ENCODE measurements at regions not wholly inside any gene's neighbourhood (a gene's known extent, or its start where the extent isn't known, plus 50 kb on each side); places are given as distances from the start of the nearest gene placed in this dataset.
A peak's percentile ranks its signal among the peaks of the same experiment; 100 is the strongest.

DNA sequence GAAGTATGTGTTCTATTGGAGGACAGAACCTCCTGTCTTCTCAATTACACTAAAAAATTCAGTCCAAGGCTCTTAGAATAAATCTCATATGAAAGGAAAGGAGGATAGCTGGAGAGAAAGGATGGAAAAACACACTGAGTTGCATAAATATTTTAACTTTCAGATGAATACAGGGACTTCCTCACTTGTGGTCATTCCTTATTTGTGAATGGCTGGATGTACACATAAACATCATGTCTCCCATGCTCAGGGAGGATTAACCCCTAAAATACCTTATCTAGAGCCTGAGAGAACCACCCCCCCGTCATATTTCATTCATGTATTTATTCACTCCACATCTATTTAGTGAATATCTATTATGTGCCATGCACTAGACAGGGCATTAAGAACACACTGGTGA, 217.6 kb upstream of the CITED2 start:
- no peak for DNase-seq (ENCODE audit: low read depth, low spot score)

DNA sequence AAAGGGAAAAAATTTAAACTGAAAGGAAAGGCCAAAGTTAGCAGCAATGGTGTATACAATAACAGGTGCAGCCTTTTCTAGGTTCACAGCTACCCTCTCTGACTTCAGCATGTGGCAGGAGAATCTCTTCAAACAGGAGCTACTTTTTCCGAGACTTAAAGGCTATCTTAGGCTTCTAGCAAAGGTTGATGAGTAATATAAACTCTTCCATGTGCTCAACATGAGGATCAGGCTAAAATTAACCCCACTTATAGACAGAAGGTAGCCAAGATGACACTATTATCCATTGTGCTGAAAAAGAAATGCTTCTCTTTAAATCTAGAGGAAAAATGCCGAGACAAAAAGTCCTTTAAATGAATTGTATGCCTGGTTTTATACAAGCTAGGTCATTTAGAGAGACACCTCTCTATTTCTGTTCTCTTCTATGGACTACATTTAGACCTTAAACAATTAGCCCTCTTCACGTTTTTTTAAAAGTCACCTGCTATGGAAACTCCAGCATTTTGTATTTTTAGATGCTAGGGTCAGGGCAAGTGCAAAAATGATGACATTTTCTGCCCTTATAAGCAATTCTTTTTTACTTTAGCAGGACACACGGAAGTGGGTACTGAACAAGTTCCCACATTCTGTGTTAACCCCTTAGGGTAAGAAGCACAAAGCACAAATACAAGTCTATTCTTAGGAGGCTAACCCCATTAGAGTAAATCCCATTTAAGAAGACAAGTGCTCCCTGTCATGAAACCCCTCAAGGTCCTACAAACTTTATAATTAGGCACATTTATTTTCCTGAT, 216.8 kb upstream of the CITED2 start:
- DNase-seq (ENCODE audit: low read depth, low spot score) = no peak

DNA sequence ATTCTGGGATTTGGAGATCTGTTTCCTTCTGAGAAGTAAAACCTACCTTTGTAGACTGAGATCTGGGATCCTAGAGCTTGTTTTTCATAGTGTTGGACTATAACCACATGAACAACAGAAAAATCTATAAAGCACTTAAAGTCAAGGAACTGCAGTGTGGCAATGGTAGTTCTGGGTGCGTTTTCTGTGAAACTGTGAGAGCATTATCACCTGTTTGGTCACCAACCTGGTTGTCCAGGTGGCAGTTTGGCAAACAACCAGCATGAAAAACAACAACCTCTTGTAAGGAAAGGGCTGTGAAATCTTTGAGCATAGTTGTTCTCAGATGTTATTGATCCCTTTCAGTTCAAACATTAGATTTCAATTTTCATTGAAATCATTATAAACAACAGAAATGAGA, 215.8 kb upstream of the CITED2 start:
- no peak for DNase-seq (ENCODE audit: low read depth, low spot score)

DNA sequence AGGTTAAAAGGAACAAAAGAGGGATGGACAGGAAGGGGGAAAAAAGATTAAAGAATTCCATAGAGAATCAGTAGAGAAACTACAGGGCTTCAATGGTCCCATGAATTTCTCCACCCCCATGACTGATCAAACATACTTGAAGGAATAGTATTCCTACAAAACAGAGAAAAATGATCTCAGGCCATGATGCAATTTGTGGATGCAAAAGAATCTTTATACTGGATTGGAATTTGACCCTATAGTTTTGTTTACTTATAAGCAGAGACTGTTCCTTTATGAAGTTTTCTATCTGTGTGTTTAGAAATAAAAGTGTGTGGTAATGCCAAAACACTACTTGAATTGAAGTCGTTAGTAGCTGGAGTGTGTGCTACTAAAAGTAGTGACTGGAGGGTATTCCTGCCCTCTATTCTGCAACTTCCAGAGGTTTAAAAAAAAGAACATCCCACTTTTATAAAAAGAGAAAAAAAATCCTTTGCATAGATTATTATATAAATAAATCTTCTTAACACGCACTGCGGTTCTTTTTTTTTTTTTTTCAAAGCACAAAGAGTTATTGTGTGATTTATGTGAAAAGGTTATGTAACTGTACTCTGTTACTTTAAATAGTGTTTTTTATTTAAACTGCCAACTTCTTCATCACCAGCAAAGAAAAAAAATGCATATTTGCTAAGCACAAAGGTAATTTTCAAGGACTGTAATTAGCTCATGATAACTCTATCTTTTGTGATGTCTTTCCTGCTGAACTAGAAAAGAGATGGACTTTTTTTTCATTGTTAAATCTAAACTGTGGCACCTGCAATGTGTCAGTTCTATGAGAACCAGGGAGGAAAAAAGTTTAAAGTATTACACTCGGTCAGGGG, 214.5 kb upstream of the CITED2 start:
- DNase-seq (ENCODE audit: low read depth, low spot score) = no peak

DNA sequence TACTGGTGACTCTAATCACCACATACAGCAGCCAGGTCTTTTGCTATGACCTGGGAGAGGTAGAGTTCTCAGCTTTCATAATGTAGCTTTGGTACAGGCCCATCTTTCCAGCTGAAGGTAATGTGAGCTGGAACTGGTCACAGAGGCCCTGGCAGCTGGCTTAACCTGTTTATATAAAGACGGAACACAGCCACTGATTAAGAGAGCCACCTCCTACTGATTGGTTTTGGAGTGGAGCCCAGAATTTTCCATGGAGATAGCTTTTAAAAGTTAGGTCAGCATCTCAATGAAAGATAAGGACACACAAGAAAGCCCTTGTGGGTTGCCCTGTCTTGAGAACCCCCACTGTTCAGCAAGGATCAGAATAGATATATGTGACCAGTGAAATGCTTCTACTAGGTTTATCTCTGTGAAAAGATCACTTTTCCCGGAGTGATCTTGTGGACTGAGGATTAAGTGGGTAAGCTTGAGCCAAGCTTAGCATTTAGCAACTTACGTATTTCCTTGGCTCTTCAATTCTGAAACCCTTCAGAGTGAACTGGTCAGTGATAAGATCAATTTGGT, 213.7 kb upstream of the CITED2 start:
- no peak for DNase-seq (ENCODE audit: low read depth, low spot score)

DNA sequence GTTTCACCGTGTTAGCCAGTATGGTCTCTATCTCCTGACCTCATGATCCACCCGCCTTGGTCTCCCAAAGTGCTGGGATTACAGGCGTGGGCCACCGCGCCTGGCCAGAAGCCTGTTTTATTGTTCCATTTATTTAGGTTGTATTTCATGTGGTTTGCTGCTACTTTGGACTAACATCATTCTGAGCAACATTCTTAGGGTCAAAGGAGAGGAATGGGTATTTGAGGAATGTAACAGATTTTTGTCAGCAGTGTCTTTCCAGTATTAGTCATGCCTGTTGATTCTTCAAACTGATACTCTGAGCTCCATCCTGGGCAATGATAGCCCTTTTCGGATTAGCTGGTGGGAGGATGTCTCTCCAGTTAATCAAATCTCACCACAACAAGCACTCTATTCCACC, 213.0 kb upstream of the CITED2 start:
- no peak for DNase-seq (ENCODE audit: low read depth, low spot score)

DNA sequence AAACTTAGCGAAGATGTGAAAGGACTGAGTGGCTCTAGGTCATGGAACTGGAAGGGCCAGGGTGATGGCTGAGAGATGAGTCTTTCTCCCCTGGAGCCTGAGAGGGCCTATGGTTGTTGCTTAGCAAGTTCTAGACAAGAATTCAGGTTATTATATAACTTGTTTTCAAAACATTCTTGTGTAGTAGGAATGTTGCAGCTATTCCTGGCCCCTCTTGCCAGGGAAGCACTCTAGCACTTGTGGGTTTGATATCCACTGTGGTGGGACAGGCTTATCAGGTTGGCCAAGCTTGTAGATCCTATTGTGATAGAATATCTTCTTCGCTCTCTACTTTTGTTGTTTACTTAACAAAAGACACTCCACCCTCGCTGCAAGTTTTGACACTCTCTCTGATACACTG, 211.8 kb upstream of the CITED2 start:
- DNase-seq (ENCODE audit: low read depth, low spot score) = no peak

DNA sequence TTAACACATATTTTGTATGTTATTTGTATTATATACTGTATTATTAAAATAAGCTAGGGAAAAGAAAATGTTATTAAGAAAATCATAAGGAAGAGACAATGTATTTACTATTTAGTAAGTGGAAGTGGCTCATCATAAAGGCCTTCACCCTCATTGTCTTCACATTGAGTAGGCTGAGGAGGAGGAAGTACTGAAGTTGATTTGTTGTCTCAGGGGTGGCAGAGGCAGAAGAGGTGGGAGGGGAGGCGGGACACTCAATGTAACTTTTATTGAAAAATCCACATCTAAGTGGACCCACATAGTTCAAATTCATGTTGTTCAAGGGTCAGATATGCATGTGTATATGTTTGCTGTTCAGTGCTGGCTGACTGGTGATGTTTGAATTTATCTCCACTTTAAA, 210.2 kb upstream of the CITED2 start:
- DNase-seq (ENCODE audit: low read depth, low spot score) = no peak

DNA sequence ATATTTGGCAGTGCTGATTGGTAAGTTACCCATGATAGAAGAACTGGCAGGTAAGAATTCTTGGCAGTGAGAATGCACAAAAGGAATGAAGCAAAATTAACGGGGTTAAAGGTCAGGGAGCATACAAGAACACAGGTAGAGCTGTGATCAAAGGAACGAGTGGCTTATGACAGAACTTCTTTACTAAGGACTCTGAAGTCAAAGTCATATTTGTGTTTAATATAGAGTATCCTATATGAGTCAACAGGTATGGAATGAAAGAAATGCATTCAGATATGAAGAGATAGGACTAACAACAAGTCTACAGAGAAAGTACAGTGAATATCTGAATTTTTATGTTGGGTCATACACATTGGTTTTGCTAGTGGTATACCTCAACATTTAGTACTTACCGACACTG, 209.0 kb upstream of the CITED2 start:
- DNase-seq (ENCODE audit: low read depth, low spot score) = no peak

DNA sequence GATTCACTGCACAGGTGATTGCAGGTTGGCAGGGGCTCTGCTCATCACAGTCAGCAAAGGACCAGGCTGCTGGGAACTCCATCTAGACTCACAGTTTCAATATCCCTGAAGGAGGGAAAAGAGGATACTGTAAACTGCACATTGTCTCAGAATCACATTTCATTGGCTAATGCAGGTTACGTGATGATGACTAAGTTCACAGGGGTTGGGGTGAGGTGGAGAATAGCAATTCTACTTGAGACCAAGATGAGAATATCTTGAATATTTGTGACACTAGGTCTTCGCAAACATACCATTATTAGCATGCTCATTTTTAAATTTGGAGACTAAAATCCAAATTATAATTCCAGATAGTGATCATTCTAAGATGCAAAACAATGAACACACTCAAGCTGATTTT, 208.5 kb upstream of the CITED2 start:
- DNase-seq (ENCODE audit: low read depth, low spot score) = no peak

DNA sequence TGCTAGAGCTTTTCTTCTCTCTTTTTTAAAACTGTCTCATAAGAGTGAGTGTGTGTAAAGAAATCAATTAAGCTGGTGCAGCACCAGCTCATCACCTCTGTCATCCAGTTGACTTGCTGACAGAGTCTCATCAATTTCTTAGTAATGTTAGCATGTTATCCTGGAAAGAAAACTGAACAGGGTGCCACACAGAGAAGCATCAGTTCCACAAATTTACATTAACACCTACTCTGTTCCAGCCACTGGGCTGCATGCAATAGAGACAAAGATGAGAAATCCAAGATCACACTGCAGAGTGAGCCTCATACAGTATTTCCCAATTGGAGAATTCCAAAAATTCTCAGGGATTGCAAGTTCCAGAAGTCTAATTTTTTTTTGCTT, 207.0 kb upstream of the CITED2 start:
- no peak for DNase-seq (ENCODE audit: low read depth, low spot score)

DNA sequence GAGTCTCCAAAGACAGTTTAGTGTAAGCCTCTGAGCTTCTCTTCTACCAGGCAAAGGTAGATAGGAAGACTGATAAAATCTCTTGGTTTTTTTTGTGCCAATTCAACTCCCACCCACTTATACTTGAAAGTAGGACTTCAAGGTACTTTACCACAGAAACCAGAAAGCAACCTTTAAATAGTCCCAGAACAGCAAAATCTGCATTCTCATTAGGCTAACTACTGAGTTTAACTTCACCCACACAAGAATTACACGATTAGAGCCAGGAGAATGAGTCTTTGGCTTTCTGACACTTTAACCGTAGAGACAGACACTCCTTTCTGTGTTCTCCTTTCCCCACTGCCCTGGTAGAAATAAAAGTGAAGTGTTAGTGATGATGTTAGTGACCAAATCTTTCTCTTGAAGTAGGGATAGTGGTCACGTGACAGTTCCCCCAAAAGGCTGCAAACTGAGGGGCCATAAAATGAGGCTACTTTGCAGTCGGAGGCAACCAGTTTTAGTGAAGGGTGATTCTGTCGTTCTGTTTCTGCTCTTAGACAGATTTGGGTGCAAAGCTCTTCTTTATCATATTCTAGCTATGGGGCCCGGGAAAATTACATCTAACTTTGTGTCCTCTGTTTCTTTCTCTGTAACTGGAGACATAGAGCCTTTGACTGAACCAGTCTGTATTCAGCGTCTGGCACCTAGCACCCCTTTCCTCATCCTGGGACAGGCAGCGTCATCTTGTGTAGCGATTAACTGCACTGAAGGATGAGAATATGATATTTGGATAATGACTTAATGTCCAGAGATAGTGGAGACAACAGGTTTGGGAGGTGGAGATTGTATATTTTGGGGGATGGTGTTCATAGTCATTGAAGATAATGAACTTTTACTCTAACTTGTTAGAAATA, 206.4 kb upstream of the CITED2 start:
- no peak for DNase-seq (ENCODE audit: low read depth, low spot score)

DNA sequence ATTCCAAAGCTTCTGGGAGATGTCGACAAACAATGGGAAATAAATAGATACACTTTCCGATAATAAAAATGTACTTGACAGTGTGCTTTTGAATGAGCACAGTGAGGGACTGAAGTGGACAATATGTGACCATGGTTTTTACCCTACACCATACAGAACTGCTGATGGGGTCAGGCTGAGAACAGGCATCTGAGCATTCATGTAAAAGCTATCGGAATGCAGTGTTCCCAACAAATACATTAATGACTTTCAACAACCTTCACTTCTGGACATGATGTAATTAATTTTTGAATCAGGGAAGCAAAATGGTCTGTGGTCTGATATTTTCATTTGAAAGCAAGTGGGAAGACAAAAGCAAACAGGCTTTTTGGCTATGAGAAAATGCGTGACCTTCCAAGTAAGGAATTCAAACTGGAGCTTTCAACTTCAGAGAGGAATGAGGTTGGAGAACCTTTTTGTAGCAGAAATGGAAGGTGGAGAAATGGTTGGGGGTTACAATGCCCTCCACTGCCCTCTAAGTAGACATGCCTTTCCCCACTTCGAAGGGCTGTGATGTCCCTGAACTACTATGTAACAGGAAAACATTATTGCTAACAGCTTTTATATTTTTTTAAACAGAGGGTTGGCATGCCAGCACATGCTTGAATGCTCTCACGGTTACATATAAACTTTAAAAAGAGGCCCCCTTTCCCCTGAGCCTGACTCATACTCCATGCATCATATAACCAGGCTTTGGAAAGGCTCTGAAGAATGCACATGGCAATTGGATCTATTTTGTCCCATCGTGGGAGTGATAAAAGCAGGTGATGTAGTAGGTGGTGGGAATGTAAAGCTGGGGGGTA, 203.5 kb upstream of the CITED2 start:
- no peak for DNase-seq (ENCODE audit: low read depth, low spot score)

DNA sequence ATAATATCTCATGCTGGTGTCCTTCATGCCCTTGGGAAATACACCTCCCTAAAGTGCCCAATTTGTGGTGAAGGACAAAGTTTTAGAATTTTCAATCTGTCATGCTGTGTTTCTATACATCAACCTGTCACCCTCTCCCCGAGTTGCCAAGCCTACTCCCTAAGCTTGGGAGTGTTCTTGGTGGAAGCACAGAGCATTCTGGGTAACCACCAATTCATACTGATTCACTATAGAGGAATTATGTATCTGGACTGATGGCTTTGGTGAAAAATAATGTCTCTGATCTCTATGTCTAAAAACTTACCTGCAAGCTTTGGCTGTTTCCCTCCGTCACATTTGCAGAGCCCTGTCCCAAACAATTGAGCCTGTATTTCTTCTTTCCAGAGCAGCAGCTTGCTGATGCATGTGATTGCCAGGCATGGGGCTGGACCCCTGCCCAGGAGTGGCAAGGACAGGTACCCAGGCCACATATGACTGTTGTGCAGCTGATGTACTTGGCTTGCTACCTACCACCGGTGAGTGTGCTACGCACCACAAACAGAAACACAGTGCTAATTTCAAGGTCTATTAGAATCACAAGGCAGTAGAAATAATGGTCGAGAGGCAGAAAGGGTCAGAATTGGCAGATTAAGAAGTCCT, 202.8 kb upstream of the CITED2 start:
- DNase-seq (ENCODE audit: low read depth, low spot score) = no peak

DNA sequence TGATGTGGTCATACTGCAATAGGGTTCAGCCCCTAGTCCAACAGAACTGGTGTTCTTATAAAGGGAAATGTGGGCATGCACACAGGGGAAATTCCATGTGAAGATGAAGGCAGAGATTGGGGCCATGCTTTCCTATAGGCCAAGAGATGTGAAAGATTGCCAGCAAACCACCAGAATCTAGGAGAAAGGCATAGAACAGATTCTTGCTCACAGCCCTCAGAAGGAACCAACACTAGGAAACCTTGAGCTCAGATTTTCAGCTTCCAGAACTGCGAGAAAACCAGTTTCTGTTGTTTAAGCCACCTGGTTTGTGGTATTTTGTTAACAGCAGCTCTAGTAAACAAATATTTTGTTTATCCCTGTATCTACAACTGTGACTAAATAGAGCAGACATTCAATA, 197.6 kb upstream of the CITED2 start:
- no peak for DNase-seq (ENCODE audit: low read depth, low spot score)

DNA sequence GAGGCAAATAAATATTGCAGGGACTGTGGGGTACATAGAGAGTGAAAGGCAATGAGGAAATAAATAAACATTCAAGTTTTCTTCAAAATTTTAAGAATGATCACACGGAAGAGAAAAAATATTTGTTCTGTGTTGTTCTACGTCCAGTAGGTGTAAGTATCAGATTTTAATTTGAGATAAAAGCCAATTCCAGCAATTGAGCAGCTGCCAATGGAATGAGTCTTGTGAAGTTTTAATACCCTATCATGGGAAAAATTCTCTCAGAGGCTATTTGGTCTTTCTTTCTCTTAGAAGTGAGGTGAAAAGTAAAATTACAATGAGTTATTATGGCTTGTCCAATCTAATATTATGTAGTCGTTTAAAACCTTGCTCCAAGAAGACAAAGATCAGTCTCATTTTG, 195.7 kb upstream of the CITED2 start:
- DNase-seq (ENCODE audit: low read depth, low spot score) = no peak

DNA sequence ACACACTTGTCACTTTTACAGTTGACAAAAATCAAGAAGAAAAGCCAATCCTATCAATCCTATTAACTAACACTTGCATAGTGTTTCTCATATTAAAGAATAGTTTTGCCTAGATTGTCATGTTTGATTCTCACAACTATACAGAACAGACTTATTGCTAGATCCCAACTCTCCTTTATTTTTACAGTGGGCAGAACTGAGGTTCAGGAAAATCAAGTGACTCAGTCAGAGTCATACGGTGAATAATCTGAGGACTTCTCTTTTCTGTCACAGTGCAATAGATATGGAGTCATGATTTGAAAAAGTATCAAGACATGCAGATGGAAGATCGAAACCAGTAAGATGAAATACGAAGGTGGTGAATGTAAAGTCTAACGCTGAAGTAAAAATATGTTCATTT, 195.1 kb upstream of the CITED2 start:
- no peak for DNase-seq (ENCODE audit: low read depth, low spot score)

DNA sequence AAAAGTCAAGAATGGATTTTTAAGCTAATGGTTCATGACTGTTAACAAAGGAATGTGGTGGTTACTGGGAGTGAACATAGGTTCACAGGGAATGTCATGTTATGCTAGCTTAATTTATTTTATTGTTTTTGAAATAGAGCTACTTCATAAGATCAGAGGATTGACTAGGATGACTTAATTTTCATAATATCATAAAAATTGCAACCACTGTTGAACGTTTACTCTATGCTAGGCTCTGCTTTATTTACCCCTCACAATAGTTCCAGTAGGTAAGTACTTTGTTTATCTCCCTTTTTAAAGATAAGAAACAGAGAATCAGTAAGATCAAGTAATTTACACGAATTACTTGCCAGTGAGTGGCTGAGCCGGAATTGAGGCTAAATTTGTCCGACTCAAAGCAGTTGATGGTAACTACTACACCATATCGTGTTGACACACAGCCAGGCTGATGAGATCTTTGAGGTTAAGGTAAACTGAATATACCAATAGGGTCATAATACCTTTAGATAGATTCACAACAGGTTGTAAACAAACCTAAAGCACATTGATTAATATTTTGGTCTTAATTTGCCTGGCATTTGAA, 194.6 kb upstream of the CITED2 start:
- peak; percentile 54 for DNase-seq (ENCODE audit: low read depth, low spot score)

DNA sequence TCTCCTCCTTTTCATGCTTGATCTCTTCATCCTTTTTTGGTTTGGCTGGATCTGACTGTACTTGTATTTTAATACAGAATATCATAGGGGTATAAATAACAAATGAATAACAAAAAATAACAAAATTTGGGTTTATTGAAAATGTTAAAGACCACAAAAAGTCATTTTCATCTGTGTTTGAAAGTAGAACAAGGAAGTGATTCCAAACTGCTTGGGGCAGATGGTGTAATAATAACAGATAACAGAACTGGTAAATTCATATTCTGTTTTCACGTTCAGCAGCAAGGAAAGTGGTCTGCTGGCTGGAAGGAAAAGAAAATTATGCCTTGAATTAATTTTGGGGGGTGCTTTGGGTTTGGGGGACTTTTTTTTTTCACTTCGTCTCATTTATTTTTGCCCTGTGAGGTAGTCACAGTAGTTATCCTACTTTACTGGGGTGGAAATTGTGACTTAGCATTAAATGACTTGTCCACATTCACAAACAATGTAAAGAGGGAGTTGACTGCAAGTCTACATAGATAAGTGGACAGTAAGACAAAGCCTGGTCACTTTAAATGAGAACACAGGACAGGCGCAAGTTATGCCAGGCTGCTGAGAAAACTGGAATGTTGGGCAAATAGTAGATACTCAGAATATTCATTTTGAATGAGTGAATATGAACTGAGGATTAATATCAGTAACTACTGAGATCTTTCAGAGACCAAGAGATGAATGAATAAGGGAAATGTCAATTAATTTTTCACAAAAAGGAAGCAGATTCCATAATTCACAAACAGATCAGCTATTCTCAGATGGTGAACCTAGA, 193.9 kb upstream of the CITED2 start:
- DNase-seq (ENCODE audit: low read depth, low spot score) = no peak

Measured in pulmonary artery endothelial cell (primary cell).